ENCODE measurements at regions not wholly inside any gene's neighbourhood (a gene's known extent, or its start where the extent isn't known, plus 50 kb on each side); places are given as distances from the start of the nearest gene placed in this dataset.

DNA sequence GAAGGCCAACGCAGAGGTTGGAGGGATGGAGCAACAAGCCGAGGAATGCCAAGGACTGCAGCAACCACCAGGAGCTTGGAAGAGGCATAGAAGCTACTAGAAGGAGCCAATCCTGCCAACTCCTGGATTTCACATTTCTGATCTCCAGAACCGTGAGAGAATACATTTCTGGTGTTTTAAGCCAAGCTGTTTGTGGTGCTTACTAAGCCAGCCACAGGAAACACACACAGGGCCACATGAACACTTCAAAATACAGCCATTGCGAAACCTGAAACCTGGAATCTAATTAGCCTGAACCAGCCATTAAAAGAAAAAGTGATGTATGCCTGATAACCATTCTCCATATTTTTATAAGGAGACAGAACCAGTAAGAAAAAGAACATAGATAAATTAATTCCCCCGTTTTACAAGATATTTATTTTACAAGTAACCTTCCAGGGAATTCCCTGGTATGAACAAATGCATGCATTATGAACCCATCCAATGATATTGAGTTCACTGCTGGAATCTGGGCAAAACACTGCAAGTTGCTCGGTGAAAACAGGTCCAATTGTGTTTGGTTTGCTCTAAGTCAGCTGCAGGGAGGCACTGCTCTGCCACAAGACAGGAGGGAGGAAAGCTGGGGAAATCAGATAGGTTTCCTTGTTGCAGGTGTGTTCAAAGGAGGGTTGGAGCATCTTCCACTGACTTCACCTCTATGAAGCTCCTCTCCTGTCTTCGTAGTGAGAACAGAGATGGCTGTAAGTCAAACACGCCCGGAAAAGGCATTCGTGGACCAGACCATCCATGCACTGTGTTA lies 70.2 kb downstream of the ETS2 start:
- no peak for DNase-seq

Measured in stimulated activated CD4-positive, alpha-beta T cell treated with anti-CD3 and anti-CD28 coated beads, Interleukin-4, amount 100 ng/mL, for 4 hours (primary cell).